ENCODE measurements at regions not wholly inside any gene's neighbourhood (a gene's known extent, or its start where the extent isn't known, plus 50 kb on each side); places are given as distances from the start of the nearest gene placed in this dataset.
"Not testable (repeated sequence)": the region's sequence is repeated elsewhere in the genome, so short reads cannot be mapped to it uniquely, and the experiment has no call there.

GRCh38 chr2:149692961-149693396 is 105.4 kb upstream of the MMADHC start:
- 71 to 80% methylated on average over 3 of the region's 3 CpGs for whole genome bisulfite sequencing, 2 donors (ENCODE audit: low coverage in 1 of 2)
- in situ Hi-C loops (cut with MboI; ENCODE audit: low pct_ligation_motif_present in 1 of 4, low pct_unique_long_range_greater_than_20kb in 1 of 4, low sequenced_read_pairs in 3 of 4) (no loop called here), intact Hi-C loops (cut with DNase I; ENCODE audit: low total_unique reads) (no loop called here)
- no peaks in the 10 kb centered on the region for H3K27me3 ChIP-seq
- H3K36me3 ChIP-seq: no peaks in the 10 kb centered on the region
- no peak overlapping the region for H3K27ac ChIP-seq
- no peaks in the 10 kb centered on the region for H3K4me1 ChIP-seq
- no peak overlapping the region for H3K4me3 ChIP-seq
- no peaks in the 10 kb centered on the region for H3K9me3 ChIP-seq
- no peak for DNase-seq
- TF ChIP-seq, protein P1, sequence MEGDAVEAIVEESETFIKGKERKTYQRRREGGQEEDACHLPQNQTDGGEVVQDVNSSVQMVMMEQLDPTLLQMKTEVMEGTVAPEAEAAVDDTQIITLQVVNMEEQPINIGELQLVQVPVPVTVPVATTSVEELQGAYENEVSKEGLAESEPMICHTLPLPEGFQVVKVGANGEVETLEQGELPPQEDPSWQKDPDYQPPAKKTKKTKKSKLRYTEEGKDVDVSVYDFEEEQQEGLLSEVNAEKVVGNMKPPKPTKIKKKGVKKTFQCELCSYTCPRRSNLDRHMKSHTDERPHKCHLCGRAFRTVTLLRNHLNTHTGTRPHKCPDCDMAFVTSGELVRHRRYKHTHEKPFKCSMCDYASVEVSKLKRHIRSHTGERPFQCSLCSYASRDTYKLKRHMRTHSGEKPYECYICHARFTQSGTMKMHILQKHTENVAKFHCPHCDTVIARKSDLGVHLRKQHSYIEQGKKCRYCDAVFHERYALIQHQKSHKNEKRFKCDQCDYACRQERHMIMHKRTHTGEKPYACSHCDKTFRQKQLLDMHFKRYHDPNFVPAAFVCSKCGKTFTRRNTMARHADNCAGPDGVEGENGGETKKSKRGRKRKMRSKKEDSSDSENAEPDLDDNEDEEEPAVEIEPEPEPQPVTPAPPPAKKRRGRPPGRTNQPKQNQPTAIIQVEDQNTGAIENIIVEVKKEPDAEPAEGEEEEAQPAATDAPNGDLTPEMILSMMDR (IDR thresholded peaks at IDR 0.05): no peak

- DNase-seq: no peak
- Histone ChIP-seq H3K36me3 (no peaks in the 10 kb centered on the region), H3K4me1 (no peaks in the 10 kb centered on the region), H3K4me3 (no peak overlapping the region), H3K27ac (no peak overlapping the region), H3K9me3 (no peaks in the 10 kb centered on the region), H3K27me3 (no peaks in the 10 kb centered on the region)
- TF ChIP-seq POLR2AphosphoS5 (IDR thresholded peaks at IDR 0.05) (no peak), EP300 (IDR thresholded peaks at IDR 0.05; ENCODE audit: low read depth) (no peak), POLR2A (IDR thresholded peaks at IDR 0.05) (no peak)
- TF ChIP-seq, protein P1 (IDR thresholded peaks at IDR 0.05): no peak
- WGBS, 2 donors (ENCODE audit: low coverage in 1 of 2): 75 to 90% methylated on average over 2 of the region's 2 CpGs
- intact Hi-C loops (cut with DNase I; ENCODE audit: low total_unique reads): no loop called here
- in situ Hi-C loops (cut with MboI; ENCODE audit: low pct_ligation_motif_present in 1 of 4, low pct_unique_long_range_greater_than_20kb in 1 of 4, low sequenced_read_pairs in 3 of 4): no loop called here
Measured at GRCh38 chr2:149690825-149691224, 103.2 kb upstream of the MMADHC start.

GRCh38 chr2:149687052-149687427 is 99.5 kb upstream of the MMADHC start:
- TF ChIP-seq POLR2A (IDR thresholded peaks at IDR 0.05) (no peak), EP300 (IDR thresholded peaks at IDR 0.05; ENCODE audit: low read depth) (no peak), POLR2AphosphoS5 (IDR thresholded peaks at IDR 0.05) (no peak)
- TF ChIP-seq, protein P1 (IDR thresholded peaks at IDR 0.05): no peak
- Histone ChIP-seq H3K27ac (no peak overlapping the region), H3K4me3 (no peak overlapping the region), H3K27me3 (no peaks in the 10 kb centered on the region), H3K36me3 (no peaks in the 10 kb centered on the region), H3K4me1 (no peaks in the 10 kb centered on the region), H3K9me3 (no peaks in the 10 kb centered on the region)
- intact Hi-C loops (cut with DNase I; ENCODE audit: low total_unique reads) (no loop called here), in situ Hi-C loops (cut with MboI; ENCODE audit: low pct_ligation_motif_present in 1 of 4, low pct_unique_long_range_greater_than_20kb in 1 of 4, low sequenced_read_pairs in 3 of 4) (no loop called here)
- no peak for DNase-seq
- 50 to 72% methylated on average over 2 of the region's 2 CpGs for WGBS, 2 donors (ENCODE audit: low coverage in 1 of 2)

DNA sequence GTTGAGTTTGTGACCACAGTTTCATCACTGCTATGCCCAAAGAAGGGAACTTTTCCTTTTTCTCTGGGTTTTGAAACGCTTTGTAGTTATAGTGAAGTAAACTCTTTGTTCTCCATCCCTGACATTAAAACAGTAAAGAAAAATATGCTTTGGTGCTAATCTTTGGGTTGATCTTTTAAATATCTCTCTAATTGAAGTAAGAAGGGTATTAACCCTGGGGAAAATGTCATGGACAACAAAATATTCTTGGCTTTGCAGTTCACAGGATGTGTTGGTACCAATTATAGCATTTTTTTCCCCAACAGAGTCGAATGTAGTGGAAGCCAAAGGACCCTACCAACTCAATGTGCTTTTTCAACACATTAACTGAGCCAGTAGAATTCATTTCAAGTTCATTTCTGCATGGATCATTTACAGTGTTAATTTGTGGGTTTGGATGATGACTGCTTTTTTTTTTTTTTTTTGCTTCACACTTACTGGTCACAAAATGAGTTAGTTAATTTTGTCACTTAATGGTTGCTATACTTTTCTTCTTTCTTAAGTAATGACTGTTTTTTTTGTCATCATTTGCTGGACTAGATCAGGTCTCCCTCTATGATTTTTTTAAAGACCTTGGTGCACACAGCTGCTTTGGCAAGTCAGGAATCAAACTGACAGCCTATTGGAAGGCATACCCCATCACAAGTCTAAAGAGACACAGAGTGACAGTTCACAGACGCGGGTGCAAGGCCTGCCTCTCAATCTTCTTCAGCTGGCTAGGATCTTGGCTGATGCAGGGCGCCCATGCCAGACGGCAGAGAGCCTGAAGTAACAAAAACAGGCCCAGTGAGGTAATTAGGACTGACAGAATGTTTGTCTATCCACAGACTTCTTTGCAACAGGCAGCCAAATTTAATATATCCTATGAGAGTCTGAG is 98.8 kb upstream of the MMADHC start:
- in situ Hi-C loops (cut with MboI; ENCODE audit: low pct_ligation_motif_present in 1 of 4, low pct_unique_long_range_greater_than_20kb in 1 of 4, low sequenced_read_pairs in 3 of 4) (no loop called here), intact Hi-C loops (cut with DNase I; ENCODE audit: low total_unique reads) (no loop called here)
- Histone ChIP-seq H3K4me3 (no peak overlapping the region), H3K27ac (no peak overlapping the region), H3K36me3 (no peaks in the 10 kb centered on the region), H3K9me3 (no peaks in the 10 kb centered on the region), H3K27me3 (no peaks in the 10 kb centered on the region), H3K4me1 (no peaks in the 10 kb centered on the region)
- WGBS, 2 donors (ENCODE audit: low coverage in 1 of 2): 63 to 68% methylated on average over 3 to 6 of the region's 6 CpGs
- no peak for TF ChIP-seq EP300 (IDR thresholded peaks at IDR 0.05; ENCODE audit: low read depth)
- TF ChIP-seq, protein P1 (IDR thresholded peaks at IDR 0.05): no peak
- TF ChIP-seq POLR2A (IDR thresholded peaks at IDR 0.05): no peak
- no peak for TF ChIP-seq POLR2AphosphoS5 (IDR thresholded peaks at IDR 0.05)
- no peak for DNase-seq

GRCh38 chr2:149685401-149685800 is 97.8 kb upstream of the MMADHC start:
- in situ Hi-C loops (cut with MboI; ENCODE audit: low pct_ligation_motif_present in 1 of 4, low pct_unique_long_range_greater_than_20kb in 1 of 4, low sequenced_read_pairs in 3 of 4); H3K27me3 ChIP-seq; H3K4me1 ChIP-seq; DNase-seq; H3K27ac ChIP-seq; intact Hi-C loops (cut with DNase I; ENCODE audit: low total_unique reads); H3K4me3 ChIP-seq; H3K36me3 ChIP-seq; H3K9me3 ChIP-seq: not testable (repeated sequence)
- 82 to 89% methylated on average over 4 of the region's 4 CpGs for WGBS, 2 donors (ENCODE audit: low coverage in 1 of 2)
